ENCODE measurements at regions not wholly inside any gene's neighbourhood (a gene's known extent, or its start where the extent isn't known, plus 50 kb on each side); places are given as distances from the start of the nearest gene placed in this dataset.
"Not testable (repeated sequence)": the region's sequence is repeated elsewhere in the genome, so short reads cannot be mapped to it uniquely, and the experiment has no call there.

- peaks cover 3% of the 10 kb centered on the region for H3K27me3 Mint-ChIP-seq
- no peaks in the 10 kb centered on the region for H3K9me3 Mint-ChIP-seq
- peaks cover 4% of the 10 kb centered on the region for H3K4me1 Mint-ChIP-seq (ENCODE audit: unreplicated experiment)
- TF ChIP-seq, protein P1, sequence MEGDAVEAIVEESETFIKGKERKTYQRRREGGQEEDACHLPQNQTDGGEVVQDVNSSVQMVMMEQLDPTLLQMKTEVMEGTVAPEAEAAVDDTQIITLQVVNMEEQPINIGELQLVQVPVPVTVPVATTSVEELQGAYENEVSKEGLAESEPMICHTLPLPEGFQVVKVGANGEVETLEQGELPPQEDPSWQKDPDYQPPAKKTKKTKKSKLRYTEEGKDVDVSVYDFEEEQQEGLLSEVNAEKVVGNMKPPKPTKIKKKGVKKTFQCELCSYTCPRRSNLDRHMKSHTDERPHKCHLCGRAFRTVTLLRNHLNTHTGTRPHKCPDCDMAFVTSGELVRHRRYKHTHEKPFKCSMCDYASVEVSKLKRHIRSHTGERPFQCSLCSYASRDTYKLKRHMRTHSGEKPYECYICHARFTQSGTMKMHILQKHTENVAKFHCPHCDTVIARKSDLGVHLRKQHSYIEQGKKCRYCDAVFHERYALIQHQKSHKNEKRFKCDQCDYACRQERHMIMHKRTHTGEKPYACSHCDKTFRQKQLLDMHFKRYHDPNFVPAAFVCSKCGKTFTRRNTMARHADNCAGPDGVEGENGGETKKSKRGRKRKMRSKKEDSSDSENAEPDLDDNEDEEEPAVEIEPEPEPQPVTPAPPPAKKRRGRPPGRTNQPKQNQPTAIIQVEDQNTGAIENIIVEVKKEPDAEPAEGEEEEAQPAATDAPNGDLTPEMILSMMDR (conservative IDR thresholded peaks at IDR 0.05) = peak; percentile 16
- H3K36me3 Mint-ChIP-seq = no peaks in the 10 kb centered on the region
- no peak for DNase-seq (ENCODE audit: extremely low spot score, unreplicated experiment)
- no peak overlapping the region for H3K4me3 Mint-ChIP-seq
- H3K27ac Mint-ChIP-seq = no peak overlapping the region
These were observed 192.3 kb downstream of the EVX1 start for GRCh38 chr7:27434756-27435400.

GRCh38 chr7:27435461-27435860 is 192.9 kb downstream of the EVX1 start:
- H3K4me3 Mint-ChIP-seq = no peak overlapping the region
- no peaks in the 10 kb centered on the region for H3K9me3 Mint-ChIP-seq
- H3K27me3 Mint-ChIP-seq = peaks cover 3% of the 10 kb centered on the region
- H3K4me1 Mint-ChIP-seq (ENCODE audit: unreplicated experiment) = peaks cover 4% of the 10 kb centered on the region
- no peaks in the 10 kb centered on the region for H3K36me3 Mint-ChIP-seq
- no peak for DNase-seq (ENCODE audit: extremely low spot score, unreplicated experiment)
- TF ChIP-seq, protein P1 (conservative IDR thresholded peaks at IDR 0.05) = no peak
- H3K27ac Mint-ChIP-seq = no peak overlapping the region

GRCh38 chr7:27438881-27439589 is 196.4 kb downstream of the EVX1 start:
- no peak overlapping the region for H3K4me3 Mint-ChIP-seq
- DNase-seq (ENCODE audit: extremely low spot score, unreplicated experiment) = no peak
- H3K27ac Mint-ChIP-seq = no peak overlapping the region
- TF ChIP-seq, protein P1 (conservative IDR thresholded peaks at IDR 0.05) = no peak
- H3K4me1 Mint-ChIP-seq (ENCODE audit: unreplicated experiment) = peaks cover 4% of the 10 kb centered on the region
- no peaks in the 10 kb centered on the region for H3K36me3 Mint-ChIP-seq
- peaks cover 13% of the 10 kb centered on the region for H3K27me3 Mint-ChIP-seq
- H3K9me3 Mint-ChIP-seq = no peaks in the 10 kb centered on the region

DNA sequence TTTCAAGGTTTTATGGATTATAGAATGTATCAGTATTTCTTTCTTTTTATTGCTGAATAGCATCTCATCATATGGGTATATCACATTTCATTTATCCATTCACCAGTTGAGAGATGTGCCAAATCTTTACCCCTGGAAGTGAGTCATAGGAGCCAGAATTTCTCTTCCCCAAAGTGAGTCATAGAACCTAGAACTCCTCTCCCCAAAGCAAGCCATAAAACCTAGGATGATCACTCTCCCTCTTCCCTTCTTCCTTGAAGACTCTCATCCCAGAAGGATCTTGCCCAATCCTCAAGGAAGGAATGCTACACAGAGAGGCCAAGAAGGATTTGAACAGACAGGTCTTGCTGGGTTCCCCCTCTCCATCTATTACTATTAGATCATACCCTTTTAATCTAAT is 199.9 kb downstream of the EVX1 start:
- DNase-seq (ENCODE audit: extremely low spot score, unreplicated experiment) = no peak
- Mint-ChIP-seq H3K36me3 (no peaks in the 10 kb centered on the region), H3K4me3 (no peak overlapping the region), H3K4me1 (ENCODE audit: unreplicated experiment) (no peaks in the 10 kb centered on the region), H3K27ac (no peak overlapping the region), H3K27me3 (peaks cover 16% of the 10 kb centered on the region), H3K9me3 (no peaks in the 10 kb centered on the region)
- TF ChIP-seq, protein P1 (conservative IDR thresholded peaks at IDR 0.05) = no peak

DNA sequence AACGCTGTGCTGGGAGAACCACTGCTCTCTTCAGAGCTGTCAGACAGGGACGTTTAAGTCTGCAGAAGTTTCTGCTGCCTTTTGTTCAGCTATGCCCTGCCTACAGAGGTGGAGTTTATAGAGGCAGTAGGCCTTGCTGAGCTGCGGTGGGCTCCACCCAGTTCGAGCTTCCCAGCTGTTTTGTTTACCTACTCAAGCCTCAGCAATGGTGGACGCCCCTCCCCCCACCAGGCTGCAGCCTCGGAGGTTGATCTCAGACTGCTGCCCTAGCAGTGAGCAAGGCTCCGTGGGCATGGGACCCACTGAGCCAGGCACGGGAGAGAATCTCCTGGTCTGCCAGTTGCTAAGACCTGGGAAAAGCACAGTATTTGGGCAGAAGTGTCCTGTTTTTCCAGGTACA is 206.4 kb downstream of the EVX1 start:
- not testable (repeated sequence) for DNase-seq (ENCODE audit: extremely low spot score, unreplicated experiment); H3K36me3 Mint-ChIP-seq; H3K27me3 Mint-ChIP-seq; H3K9me3 Mint-ChIP-seq; H3K4me1 Mint-ChIP-seq (ENCODE audit: unreplicated experiment); H3K27ac Mint-ChIP-seq; H3K4me3 Mint-ChIP-seq

GRCh38 chr7:27453702-27454405 is 208.8 kb downstream of the HIBADH start:
- Mint-ChIP-seq H3K4me1 (ENCODE audit: unreplicated experiment) (peaks cover 4% of the 10 kb centered on the region), H3K27me3 (peaks cover 6% of the 10 kb centered on the region), H3K36me3 (no peaks in the 10 kb centered on the region), H3K27ac (no peak overlapping the region), H3K4me3 (no peak overlapping the region), H3K9me3 (no peaks in the 10 kb centered on the region)
- TF ChIP-seq, protein P1 (conservative IDR thresholded peaks at IDR 0.05) = no peak
- DNase-seq (ENCODE audit: extremely low spot score, unreplicated experiment) = no peak

DNA sequence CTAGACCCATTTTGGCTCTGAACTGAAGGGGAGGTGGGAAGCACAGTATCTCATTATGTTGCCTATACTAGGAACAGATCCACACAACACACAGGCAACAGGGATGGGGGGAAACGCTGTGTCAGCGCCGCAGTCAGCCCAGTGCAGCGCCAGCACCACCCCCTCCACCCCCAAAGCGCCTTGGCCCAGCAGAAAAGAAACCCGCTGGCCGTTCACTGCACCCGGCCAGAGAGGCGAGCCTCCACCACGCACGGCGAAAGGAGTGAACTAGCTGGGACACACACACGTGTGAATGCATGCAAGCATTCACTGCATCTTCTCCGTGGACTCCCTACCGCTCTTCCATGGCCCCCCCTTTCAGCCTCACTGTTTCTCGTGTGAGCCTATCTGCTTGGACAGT is 205.6 kb downstream of the HIBADH start:
- not testable (repeated sequence) for H3K27ac Mint-ChIP-seq

GRCh38 chr7:27457603-27458565 is 204.8 kb downstream of the HIBADH start:
- H3K27ac Mint-ChIP-seq; H3K4me1 Mint-ChIP-seq (ENCODE audit: unreplicated experiment); DNase-seq (ENCODE audit: extremely low spot score, unreplicated experiment); H3K4me3 Mint-ChIP-seq; H3K36me3 Mint-ChIP-seq; H3K9me3 Mint-ChIP-seq: not testable (repeated sequence)
- peaks cover 19% of the 10 kb centered on the region for H3K27me3 Mint-ChIP-seq

More for the DNA sequence above, 205.6 kb downstream of the HIBADH start:
- DNase-seq (ENCODE audit: extremely low spot score, unreplicated experiment); H3K4me3 Mint-ChIP-seq; H3K36me3 Mint-ChIP-seq; H3K9me3 Mint-ChIP-seq; H3K4me1 Mint-ChIP-seq (ENCODE audit: unreplicated experiment): not testable (repeated sequence)
- peaks cover 15% of the 10 kb centered on the region for H3K27me3 Mint-ChIP-seq

All from type B pancreatic cell (in vitro differentiated cells).